Hematopoietic multipotent progenitor cell treated with erythropoietin and hydrocortisone succinate and interleukin-3 and kit ligand, for 17 days (in vitro differentiated cells): ENCODE measurements at regions not wholly inside any gene's neighbourhood (a gene's known extent, or its start where the extent isn't known, plus 50 kb on each side); places are given as distances from the start of the nearest gene placed in this dataset.

ENCODE experiments used
- DNase-seq: peaks from one replicate; pipeline ENCODE4 v3.0.0-alpha.2; 2015; ENCODE audit warnings: low spot score

GRCh38 chr11:70675697-70676374 is 277.5 kb downstream of the CTTN start:
- DNase-seq = peak; percentile 15

- DNase-seq = no peak
These were observed 279.0 kb downstream of the CTTN start for GRCh38 chr11:70677232-70677916.

GRCh38 chr11:70678931-70679900 is 280.9 kb downstream of the CTTN start:
- no peak for DNase-seq

GRCh38 chr11:70680781-70681281 is 282.5 kb downstream of the CTTN start:
- DNase-seq = no peak

GRCh38 chr11:70682056-70682455 is 283.7 kb downstream of the CTTN start:
- DNase-seq = no peak

GRCh38 chr11:70682760-70683159 is 284.4 kb downstream of the CTTN start:
- no peak for DNase-seq

- no peak for DNase-seq
These were observed 289.4 kb downstream of the CTTN start for GRCh38 chr11:70687716-70688115.

- DNase-seq = no peak
These were observed 289.8 kb downstream of the CTTN start for GRCh38 chr11:70688142-70688541.

GRCh38 chr11:70689764-70690163 is 291.4 kb downstream of the CTTN start:
- DNase-seq = no peak

- no peak for DNase-seq
These were observed 293.8 kb downstream of the CTTN start for GRCh38 chr11:70692131-70692530.

- DNase-seq = no peak
These were observed 296.0 kb downstream of the CTTN start for GRCh38 chr11:70694371-70694770.

GRCh38 chr11:70695086-70695960 is 297.0 kb downstream of the CTTN start:
- DNase-seq = no peak

- DNase-seq = no peak
These were observed 297.7 kb downstream of the CTTN start for GRCh38 chr11:70696076-70696475.

GRCh38 chr11:70696564-70696963 is 298.2 kb downstream of the CTTN start:
- DNase-seq = no peak

- no peak for DNase-seq
These were observed 299.4 kb downstream of the CTTN start for GRCh38 chr11:70697701-70698100.

GRCh38 chr11:70698871-70699270 is 300.5 kb downstream of the CTTN start:
- no peak for DNase-seq

- DNase-seq = no peak
These were observed 301.2 kb downstream of the CTTN start for GRCh38 chr11:70699294-70700221.

GRCh38 chr11:70700453-70700852 is 302.1 kb downstream of the CTTN start:
- no peak for DNase-seq

GRCh38 chr11:70700871-70701270 is 302.5 kb downstream of the CTTN start:
- no peak for DNase-seq

GRCh38 chr11:70702040-70702648 is 303.8 kb downstream of the CTTN start:
- no peak for DNase-seq
